Upper lobe of left lung (tissue), 6 donors: ENCODE measurements at regions not wholly inside any gene's neighbourhood (a gene's known extent, or its start where the extent isn't known, plus 50 kb on each side); places are given as distances from the start of the nearest gene placed in this dataset.

ENCODE experiments used
- ATAC-seq, 2 donors: fragments of 200-7000 bp; cut with Tn5 transposase; one replicate each; pipeline ENCODE4 v1.9.1; 2022; ENCODE audit warnings: mild to moderate bottlenecking in 2 of 2, moderate library complexity in 2 of 2; ENCODE audit not compliant: low FRiP score in 2 of 2
- DNase-seq, 2 donors: peaks; one replicate each; pipeline ENCODE4 v3.0.0-alpha.2; 2019 to 2020
- H3K27ac ChIP-seq, 4 donors: fragments of 200-600 bp; sonication (generic); one replicate each; pipeline ENCODE4 v1.5.1; 2016 to 2019
- H3K27me3 ChIP-seq, 4 donors: fragments of 200-600 bp; sonication (generic); one replicate each; pipeline ENCODE4 v1.5.1; 2017 to 2019
- H3K36me3 ChIP-seq, 4 donors: fragments of 200-600 bp; sonication (generic); one replicate each; pipeline ENCODE4 v1.5.1; 2016 to 2019
- H3K4me1 ChIP-seq, 4 donors: fragments of 200-600 bp; sonication (generic); one replicate each; pipeline ENCODE4 v1.5.1; 2018 to 2019
- H3K4me3 ChIP-seq, 4 donors: fragments of 200-600 bp; sonication (generic); one replicate each; pipeline ENCODE4 v1.5.1; 2017 to 2019; ENCODE audit warnings: mild to moderate bottlenecking in 2 of 4, moderate library complexity in 1 of 4
- H3K9me3 ChIP-seq, 4 donors: fragments of 200-600 bp; sonication (generic); one replicate each; pipeline ENCODE4 v1.5.1; 2018 to 2019
- EP300 ChIP-seq, 4 donors: sonication (generic); formaldehyde crosslinking; IDR thresholded peaks; one replicate each; pipeline ENCODE4 v1.5.1; 2017; ENCODE audit warnings: antibody characterized with exemption in 4 of 4, control low read depth in 2 of 4
- POLR2A ChIP-seq, 4 donors: fragments of 450-650 bp; IDR thresholded peaks; one replicate each; pipeline ENCODE4 v1.5.1; 2016 to 2017; ENCODE audit warnings: antibody characterized with exemption in 4 of 4, mild to moderate bottlenecking in 2 of 4
- POLR2AphosphoS5 ChIP-seq, 2 donors: sonication (generic); formaldehyde crosslinking; IDR thresholded peaks; one replicate each; pipeline ENCODE4 v1.5.1; 2017; ENCODE audit warnings: antibody characterized with exemption in 2 of 2
- WGBS, 2 donors: methylation state at CpG; one replicate each; pipeline ENCODE4 v1.1.5; 2017 to 2018; 5-methylcytosine and 5-hydroxymethylcytosine counted together
- TF ChIP-seq, protein P1 (sequence below), 6 experiments: fragments of 450-650 bp in 4 of 6; fragments of 200-600 bp in 2 of 6; sonication (generic) in 2 of 6; IDR thresholded peaks; one replicate each; pipeline ENCODE4 v1.5.1; 2016 to 2019; ENCODE audit warnings: antibody characterized with exemption in 6 of 6
- donor health status: DM: no; HTN: no; CAD: no; lungs with moderate emphysema.
- donor health status: DM: no; HTN: yes; CAD: no; lungs with severe emphysema.

DNA sequence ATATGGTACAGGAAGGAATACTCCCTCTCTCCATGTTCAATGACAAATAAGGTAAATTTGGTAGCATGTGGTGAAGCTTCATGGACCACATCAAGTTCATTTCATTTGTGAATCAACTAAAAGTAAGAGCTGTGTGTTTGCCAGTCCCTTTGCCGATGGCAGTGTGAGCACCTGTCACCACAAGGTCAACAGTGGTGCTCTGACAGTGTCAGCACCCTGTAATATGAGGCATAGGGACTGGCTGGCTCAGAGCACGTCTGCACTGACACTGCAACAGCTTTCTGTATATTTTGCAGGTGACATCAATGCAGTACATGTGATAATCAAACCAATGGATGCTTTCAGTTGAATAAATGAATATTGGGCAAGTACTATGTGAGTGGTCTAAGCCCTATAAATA, 852.4 kb downstream of the TUSC7 start:
- DNase-seq (no peak), ATAC-seq (no peak)
- no peaks in the 10 kb centered on the region for H3K9me3 ChIP-seq
- 67 to 77% methylated on average over 2 of the region's 2 CpGs for WGBS, 2 donors
- no peaks in the 10 kb centered on the region for H3K27me3 ChIP-seq
- TF ChIP-seq POLR2AphosphoS5 (IDR thresholded peaks at IDR 0.05), result no peak
- TF ChIP-seq POLR2A (IDR thresholded peaks at IDR 0.05), result no peak
- no peak for TF ChIP-seq EP300 (IDR thresholded peaks at IDR 0.05)
- TF ChIP-seq, protein P1, sequence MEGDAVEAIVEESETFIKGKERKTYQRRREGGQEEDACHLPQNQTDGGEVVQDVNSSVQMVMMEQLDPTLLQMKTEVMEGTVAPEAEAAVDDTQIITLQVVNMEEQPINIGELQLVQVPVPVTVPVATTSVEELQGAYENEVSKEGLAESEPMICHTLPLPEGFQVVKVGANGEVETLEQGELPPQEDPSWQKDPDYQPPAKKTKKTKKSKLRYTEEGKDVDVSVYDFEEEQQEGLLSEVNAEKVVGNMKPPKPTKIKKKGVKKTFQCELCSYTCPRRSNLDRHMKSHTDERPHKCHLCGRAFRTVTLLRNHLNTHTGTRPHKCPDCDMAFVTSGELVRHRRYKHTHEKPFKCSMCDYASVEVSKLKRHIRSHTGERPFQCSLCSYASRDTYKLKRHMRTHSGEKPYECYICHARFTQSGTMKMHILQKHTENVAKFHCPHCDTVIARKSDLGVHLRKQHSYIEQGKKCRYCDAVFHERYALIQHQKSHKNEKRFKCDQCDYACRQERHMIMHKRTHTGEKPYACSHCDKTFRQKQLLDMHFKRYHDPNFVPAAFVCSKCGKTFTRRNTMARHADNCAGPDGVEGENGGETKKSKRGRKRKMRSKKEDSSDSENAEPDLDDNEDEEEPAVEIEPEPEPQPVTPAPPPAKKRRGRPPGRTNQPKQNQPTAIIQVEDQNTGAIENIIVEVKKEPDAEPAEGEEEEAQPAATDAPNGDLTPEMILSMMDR (IDR thresholded peaks at IDR 0.05), result no peak
- H3K36me3 ChIP-seq, result no peaks in the 10 kb centered on the region
- H3K27ac ChIP-seq, result no peak overlapping the region
- H3K4me3 ChIP-seq, result no peak overlapping the region
- no peaks in the 10 kb centered on the region for H3K4me1 ChIP-seq

DNA sequence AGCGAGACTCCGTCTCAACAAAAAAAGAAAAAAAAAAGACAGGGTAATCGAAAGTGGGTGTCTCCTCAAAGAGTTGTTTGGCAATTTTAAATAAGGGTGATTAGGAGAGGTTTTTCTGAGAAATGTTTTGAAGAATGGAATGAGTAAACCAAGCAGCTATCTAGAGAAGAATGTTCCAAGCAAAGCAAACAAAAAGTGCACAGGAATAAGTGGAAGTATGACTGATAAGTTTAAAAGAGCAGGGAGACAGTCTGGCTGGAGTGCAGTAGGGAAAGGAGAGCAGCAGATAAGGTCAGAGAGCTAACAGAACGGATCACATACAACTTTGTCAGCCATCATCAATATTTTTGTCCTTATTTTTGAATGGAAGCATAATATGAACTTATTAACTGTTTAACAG, 853.5 kb downstream of the TUSC7 start:
- Histone ChIP-seq H3K27me3 (no peaks in the 10 kb centered on the region), H3K4me1 (no peaks in the 10 kb centered on the region), H3K27ac (no peak overlapping the region), H3K9me3 (no peaks in the 10 kb centered on the region), H3K36me3 (no peaks in the 10 kb centered on the region), H3K4me3 (no peak overlapping the region)
- no peak for TF ChIP-seq POLR2AphosphoS5 (IDR thresholded peaks at IDR 0.05)
- TF ChIP-seq POLR2A (IDR thresholded peaks at IDR 0.05), result no peak
- TF ChIP-seq, protein P1 (IDR thresholded peaks at IDR 0.05), result no peak
- no peak for TF ChIP-seq EP300 (IDR thresholded peaks at IDR 0.05)
- DNase-seq (no peak), ATAC-seq (no peak)
- WGBS, 2 donors, result 34 to 49% methylated on average over 4 of the region's 4 CpGs

DNA sequence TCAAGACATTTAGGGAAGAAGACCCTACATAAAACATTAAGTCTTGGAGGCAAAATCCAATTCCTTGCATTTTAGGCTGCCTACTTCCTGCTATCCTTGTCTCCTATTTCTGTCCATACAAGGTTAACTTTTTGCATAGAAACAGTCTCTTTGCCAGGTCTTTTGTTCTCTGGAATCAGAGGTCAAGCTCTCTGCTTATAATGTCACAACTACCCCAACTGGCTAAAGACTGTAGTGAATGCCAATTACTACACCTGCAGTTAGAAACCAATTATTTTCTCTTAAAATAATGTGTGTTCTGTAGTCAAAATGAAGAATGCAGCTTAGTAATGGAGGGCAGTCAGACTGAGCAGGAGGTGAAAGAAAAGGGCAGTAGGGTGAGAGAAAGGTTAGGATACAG, 856.2 kb downstream of the TUSC7 start:
- no peak for ATAC-seq
- no peaks in the 10 kb centered on the region for H3K27me3 ChIP-seq
- DNase-seq, result no peak

GRCh38 chr3:117566926-117567325, 857.3 kb downstream of the TUSC7 start:
- H3K4me3 ChIP-seq, result no peak overlapping the region
- H3K9me3 ChIP-seq, result no peaks in the 10 kb centered on the region
- no peaks in the 10 kb centered on the region for H3K27me3 ChIP-seq
- TF ChIP-seq POLR2AphosphoS5 (IDR thresholded peaks at IDR 0.05), result no peak
- no peak for TF ChIP-seq POLR2A (IDR thresholded peaks at IDR 0.05)
- no peak for TF ChIP-seq EP300 (IDR thresholded peaks at IDR 0.05)
- TF ChIP-seq, protein P1 (IDR thresholded peaks at IDR 0.05), result no peak
- H3K4me1 ChIP-seq, result no peaks in the 10 kb centered on the region
- WGBS, 2 donors, result 56 to 57% methylated on average over 2 of the region's 2 CpGs
- no peak overlapping the region for H3K27ac ChIP-seq
- H3K36me3 ChIP-seq, result no peaks in the 10 kb centered on the region
- ATAC-seq (peak in 1 of 2 donors; percentile 41), DNase-seq (no peak)

More for the DNA sequence above, 856.2 kb downstream of the TUSC7 start:
- Histone ChIP-seq H3K36me3 (no peaks in the 10 kb centered on the region), H3K4me1 (no peaks in the 10 kb centered on the region), H3K4me3 (no peak overlapping the region), H3K9me3 (no peaks in the 10 kb centered on the region), H3K27ac (no peak overlapping the region)
- TF ChIP-seq POLR2AphosphoS5 (IDR thresholded peaks at IDR 0.05) (no peak), POLR2A (IDR thresholded peaks at IDR 0.05) (no peak), EP300 (IDR thresholded peaks at IDR 0.05) (no peak)
- TF ChIP-seq, protein P1 (IDR thresholded peaks at IDR 0.05), result no peak

DNA sequence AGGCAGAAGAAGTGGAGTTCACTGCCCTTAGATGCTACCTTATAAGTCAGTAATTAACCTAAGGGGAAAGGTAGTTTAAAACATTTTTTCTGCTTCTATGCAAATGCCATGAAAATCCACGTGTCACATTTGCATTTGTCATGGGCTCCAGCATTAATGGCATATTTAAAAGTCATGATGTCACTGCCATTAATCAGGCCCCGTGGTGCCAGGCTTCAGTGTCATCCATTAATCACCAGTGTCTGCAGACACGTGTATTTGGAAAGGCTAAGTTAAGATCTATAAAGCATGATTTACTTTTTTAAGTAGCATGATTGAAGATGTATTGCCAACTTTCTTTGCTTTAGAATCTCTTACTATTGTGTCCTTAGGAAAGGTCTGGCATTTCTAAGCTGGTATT, 857.8 kb downstream of the TUSC7 start:
- Histone ChIP-seq H3K4me3 (no peak overlapping the region), H3K9me3 (no peaks in the 10 kb centered on the region), H3K36me3 (no peaks in the 10 kb centered on the region), H3K4me1 (no peaks in the 10 kb centered on the region), H3K27ac (no peak overlapping the region), H3K27me3 (no peaks in the 10 kb centered on the region)
- 45 to 49% methylated on average over 3 of the region's 3 CpGs for WGBS, 2 donors
- no peak for DNase-seq
- no peak for TF ChIP-seq POLR2AphosphoS5 (IDR thresholded peaks at IDR 0.05)
- TF ChIP-seq POLR2A (IDR thresholded peaks at IDR 0.05), result no peak
- TF ChIP-seq, protein P1 (IDR thresholded peaks at IDR 0.05), result no peak
- ATAC-seq, result no peak
